Stomach (tissue), 4 donors: ENCODE measurements at regions not wholly inside any gene's neighbourhood (a gene's known extent, or its start where the extent isn't known, plus 50 kb on each side); places are given as distances from the start of the nearest gene placed in this dataset.

ENCODE experiments used
- CTCF ChIP-seq, 7 experiments: fragments of 450-650 bp in 4 of 7; fragments of 200-600 bp in 3 of 7; sonication (generic) in 3 of 7; IDR thresholded peaks; one replicate each; pipeline ENCODE4 v1.5.1; 2016 to 2019; ENCODE audit warnings: antibody characterized with exemption in 7 of 7, control low read depth in 2 of 7, mild to moderate bottlenecking in 1 of 7
- EP300 ChIP-seq: sonication (generic); formaldehyde crosslinking; IDR thresholded peaks from one replicate; pipeline ENCODE4 v1.6.1; 2017; ENCODE audit warnings: antibody characterized with exemption

GRCh38 chr18:40235323-40235722 is 1719.7 kb upstream of the PIK3C3 start:
- no peak for TF ChIP-seq CTCF (IDR thresholded peaks at IDR 0.05)
- TF ChIP-seq EP300, result no peak
